ENCODE measurements at regions not wholly inside any gene's neighbourhood (a gene's known extent, or its start where the extent isn't known, plus 50 kb on each side); places are given as distances from the start of the nearest gene placed in this dataset.
A peak's percentile ranks its signal among the peaks of the same experiment; 100 is the strongest.

DNA sequence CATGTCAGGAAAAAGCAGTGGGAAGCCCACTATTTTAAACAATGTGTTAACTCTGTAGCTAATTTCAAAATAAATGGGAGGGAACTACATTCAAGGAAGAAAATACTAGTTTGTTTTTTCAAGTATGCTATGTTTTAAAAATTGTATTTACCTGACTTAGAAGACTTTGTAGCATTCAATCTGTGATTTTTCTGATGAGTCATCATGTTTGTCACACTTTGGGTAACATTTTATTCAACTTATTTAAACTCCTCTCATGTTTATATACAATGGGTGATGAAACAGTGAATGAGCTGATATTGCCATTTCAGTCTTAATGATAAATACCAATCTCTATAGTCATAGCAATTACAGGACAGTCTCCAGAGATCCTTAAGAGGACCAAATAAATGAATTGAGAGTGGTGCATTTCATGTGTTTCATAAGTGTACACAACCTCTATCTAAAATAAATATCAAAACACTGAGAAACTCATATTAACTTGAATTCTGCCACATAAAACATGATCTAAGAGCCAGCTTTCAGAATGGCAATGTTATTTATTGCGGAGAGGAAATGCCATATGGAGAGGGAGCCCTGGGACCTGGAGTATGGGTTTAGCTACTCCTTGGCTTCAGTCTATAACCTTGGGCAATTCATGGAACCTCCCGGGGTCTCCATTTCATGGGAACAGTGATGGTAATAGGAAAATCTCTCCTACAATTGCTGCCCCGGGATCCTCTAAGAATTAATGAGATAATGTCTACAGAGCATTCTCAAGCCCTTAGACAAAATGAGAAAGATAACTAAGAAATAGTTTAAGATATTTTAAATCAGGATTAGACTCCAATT is 913.9 kb downstream of the TLE4 start:
- peak; percentile 25 for DNase-seq (ENCODE audit: low read depth)

DNA sequence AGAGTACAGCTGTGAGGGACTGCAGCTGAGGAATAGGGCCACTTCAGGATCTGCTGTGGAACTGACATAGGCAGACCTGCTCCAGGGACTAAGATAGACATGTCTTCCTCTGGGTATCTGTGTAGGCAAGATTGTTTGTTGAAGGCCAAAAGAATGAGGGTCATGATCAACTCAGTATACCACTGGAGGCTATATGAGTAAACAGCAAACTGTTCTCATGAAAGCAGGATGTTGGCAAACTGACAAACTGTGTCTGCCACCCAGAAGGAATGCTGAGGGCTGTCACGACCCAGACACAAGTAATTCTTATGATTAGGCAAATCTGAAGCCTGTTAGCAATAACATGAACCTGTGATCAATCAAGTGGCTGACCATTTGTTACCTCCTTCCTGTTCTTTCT is 910.5 kb downstream of the TLE4 start:
- peak; percentile 2 for DNase-seq (ENCODE audit: low read depth)

DNA sequence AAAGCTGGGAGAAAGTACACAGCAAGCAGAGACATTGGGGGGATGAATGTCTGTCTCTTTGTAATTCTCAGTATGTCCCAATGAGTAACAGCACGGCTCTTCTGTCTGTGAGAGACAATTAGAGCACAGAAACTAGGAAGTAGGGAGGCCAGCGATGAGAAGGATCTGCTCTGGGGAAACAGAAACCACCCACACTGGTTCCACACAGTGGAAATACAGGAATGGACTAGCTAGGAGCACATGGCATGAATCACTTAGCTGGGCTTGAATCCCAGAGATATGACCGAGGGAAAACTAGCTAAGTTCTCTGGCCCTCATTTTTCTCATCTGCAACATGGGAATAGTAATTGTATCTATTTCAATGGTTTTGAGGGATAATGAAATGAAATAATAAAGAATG is 895.9 kb downstream of the TLE4 start:
- DNase-seq (ENCODE audit: low read depth): no peak

DNA sequence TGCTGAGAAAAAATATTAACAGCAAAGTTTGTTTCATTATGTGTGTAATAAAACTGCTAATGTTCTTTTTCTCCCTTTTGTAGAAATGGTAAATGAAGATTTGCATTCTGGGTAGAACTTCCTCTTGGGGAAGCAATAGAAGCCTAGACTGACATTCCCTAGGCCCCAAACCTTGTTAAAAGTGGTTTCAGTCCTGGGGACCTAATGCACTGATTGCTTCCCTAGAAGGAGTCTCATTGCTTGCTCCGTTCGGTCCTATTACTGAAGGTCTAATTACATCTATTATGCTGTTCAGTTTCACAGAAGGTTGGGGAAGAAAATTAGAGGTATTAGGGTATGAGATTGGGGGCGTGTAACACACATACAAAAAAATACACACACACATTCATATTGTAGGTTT is 893.8 kb downstream of the TLE4 start:
- DNase-seq (ENCODE audit: low read depth): no peak

DNA sequence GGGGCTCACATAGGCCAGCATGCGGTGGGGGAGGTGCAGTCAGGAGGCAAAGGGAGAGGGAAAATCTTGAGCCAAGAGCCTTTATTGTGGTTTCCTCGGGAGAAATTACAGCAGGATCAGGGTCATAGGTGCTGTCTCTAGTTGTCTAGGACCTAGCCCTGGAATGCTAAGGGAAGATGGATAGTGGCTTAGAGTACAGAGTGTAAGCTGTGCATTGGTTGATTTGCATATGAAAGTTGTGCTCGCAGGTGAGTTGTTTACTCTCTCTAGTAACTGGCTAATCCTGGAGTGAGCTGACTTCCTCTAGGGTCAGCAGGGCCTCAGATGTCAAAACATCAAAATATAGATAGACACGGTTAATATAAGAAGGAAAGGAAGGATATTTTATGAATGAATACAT is 877.7 kb downstream of the TLE4 start:
- no peak for DNase-seq (ENCODE audit: low read depth)

DNA sequence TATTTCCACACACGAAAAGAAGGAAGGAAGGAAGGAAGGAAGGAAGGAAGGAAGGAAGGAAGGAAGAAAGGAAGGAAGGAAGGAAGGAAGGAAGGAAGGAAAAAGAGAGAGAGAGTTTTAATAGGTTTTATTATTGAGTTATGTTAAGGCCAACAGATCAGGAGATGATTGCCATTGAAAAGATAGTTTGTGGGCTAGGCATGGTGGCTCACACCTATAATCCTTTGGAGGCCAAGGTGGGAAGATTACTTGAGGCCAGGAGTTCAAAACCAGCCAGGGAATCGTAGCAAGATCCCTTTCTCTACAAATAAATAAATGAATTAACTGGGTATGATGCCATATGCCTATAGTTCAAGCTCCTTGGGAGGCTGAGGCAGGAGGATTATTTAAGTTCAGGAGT is 877.2 kb downstream of the TLE4 start:
- DNase-seq (ENCODE audit: low read depth): no peak

DNA sequence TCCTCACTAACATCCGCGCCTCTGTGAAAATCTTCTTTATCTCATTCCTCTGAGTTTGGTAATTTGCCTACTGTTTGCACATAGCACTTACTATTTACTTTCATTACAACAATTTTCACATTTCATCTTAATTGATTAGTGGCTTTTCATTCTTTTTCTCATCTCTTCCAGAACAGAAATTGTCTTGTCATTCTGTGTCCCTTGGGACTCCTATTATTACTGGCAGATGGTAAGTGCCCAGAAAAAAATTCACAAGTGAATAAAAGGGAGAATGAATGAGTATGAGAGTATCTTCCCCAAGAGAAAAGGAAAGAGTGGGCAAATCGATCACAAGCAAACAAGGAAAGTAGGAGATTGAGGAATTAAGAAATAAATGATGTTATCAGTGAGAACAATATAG is 876.1 kb downstream of the TLE4 start:
- DNase-seq (ENCODE audit: low read depth): no peak

DNA sequence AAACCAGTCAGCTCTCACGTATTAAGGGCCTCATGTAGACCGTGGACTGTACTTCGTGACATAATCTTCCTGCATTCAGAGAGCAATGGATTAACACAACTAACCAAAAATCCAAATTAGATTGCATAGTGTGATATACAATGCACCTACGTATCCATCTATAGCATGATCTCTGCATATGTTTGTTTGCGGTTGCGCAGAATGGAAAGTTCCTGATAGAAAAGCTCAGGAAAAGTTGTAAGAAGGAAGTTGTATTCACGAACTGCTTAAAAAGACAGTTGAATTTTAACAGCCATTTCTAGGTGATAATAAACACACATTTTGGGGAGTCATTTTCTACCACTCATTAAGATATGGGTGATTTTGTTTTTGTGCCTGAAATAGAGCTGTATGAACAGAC is 869.0 kb downstream of the TLE4 start:
- DNase-seq (ENCODE audit: low read depth): no peak

DNA sequence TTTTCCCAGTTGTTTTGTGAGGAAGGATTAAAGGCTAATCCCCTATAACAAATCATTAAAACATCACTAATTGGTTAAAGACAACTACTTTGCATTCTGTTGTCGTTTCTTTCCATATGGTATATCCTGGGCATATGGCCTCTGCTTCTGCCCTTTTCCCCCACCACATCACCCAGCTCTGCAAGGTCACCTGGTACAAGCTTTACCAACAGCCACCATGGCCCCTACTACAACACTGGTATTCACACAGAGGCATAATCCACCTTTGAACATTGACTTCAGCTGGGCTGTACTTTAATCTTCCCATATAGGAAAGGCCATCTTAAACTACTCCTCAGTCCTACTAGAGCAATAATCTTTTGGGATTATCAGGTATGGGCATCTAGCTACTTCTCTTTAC is 866.1 kb downstream of the TLE4 start:
- no peak for DNase-seq (ENCODE audit: low read depth)

DNA sequence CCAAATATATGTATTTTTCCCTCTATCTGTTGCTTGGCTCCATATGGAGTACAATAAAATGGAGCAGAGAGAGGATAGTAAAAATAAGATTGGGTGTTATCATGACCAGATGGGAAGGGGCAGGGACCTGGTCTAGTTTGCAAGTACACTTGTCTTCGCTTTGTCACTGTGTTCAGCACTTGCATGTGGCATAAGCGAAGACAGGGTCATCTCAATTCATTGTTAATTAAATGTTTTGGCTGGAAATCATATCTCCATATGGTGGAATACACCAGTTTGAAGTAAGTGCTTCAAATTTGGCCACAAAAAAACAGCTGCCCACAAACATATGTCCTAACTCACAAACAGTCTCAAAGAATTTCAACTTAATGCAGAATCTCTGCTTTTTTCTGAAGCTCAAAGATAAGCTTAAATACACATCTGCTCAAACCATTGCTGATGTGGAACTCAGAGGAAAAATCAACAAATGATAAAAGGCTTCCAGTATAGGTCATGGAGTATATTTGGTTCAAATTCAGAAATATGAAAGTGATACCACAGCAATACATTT is 865.4 kb downstream of the TLE4 start:
- no peak for DNase-seq (ENCODE audit: low read depth)

DNA sequence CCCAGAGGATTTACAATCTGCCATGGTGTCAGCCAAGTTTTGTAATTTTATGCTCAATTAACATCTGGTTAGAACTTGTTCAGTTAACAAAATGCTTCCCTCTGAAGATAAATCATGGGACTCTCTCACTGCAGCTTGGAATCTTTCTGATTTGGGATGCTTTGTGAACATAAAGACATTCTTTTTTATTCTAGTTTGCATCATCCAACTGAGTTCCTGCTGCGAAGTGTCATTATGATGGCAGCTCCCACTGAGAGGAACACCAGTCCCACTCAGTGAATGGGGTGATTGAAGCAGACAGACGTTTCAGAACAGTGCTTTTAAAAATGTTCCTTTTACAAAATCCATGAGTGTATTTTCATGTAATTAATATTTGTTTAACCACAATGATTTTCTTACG is 863.8 kb downstream of the TLE4 start:
- no peak for DNase-seq (ENCODE audit: low read depth)

DNA sequence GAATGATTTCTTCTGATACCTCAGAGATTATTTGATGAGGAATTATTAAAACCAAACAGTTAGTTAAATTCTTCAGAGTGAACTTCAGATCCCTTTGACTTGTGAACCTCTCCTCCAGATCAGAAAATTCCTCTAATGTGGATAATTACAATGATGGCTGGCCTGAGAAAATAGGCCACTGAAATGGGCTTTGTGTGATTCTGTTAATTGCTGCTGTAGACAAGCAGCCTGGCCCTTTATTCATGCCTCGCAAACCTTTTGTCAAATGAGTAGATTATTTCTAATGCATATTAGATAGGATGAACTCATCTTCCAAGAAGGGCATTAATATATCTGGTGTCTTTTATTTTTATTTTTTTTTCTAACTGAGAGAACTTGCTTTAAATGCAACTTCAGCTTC is 855.2 kb downstream of the TLE4 start:
- DNase-seq (ENCODE audit: low read depth): no peak

DNA sequence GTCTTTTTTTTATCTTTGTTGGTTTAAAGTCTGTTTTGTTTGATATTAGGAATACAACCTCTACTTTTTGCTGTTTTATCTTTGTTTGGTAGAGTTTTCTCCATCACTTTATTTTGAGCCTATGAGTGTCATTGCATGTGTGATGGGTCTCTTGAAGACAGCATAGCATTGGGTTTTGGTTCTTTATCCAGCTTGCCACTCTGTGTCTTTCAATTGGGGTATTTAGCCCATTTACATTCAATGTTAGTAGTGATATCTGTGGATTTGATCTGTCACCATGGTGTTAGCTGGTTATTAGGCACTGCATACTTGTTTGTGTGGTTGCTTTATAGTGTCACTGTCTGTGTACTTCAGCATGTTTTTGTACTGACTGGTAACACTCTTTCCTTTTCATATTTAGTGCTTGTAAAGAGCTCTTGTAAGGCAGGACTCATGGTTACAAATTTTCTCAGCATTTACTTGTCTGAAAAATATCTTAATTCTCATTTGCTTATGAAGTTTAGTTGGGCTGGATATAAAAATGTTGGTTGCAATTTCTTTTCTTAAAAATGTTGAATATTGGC is 845.5 kb downstream of the TLE4 start:
- DNase-seq (ENCODE audit: low read depth): no peak

DNA sequence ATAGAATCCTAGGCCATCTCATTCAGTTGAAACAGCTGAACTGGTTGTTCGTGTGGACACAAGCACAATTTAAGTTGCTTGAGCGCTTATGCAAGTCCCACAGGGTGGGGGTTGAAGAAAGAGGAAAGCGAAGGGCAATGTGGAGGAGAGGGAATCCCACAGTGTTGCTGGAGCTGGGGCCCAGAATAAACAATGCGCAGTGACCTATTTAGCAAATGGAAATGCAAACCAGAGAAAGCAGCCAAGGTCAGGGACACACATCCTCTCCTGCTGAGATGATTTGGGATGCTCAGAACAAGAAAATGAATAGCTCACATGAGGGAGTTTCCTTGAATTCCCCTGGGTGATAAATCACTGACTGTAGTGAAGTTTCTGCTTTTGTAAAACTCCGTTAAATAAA is 838.3 kb downstream of the TLE4 start:
- peak; percentile 78 for DNase-seq (ENCODE audit: low read depth)

DNA sequence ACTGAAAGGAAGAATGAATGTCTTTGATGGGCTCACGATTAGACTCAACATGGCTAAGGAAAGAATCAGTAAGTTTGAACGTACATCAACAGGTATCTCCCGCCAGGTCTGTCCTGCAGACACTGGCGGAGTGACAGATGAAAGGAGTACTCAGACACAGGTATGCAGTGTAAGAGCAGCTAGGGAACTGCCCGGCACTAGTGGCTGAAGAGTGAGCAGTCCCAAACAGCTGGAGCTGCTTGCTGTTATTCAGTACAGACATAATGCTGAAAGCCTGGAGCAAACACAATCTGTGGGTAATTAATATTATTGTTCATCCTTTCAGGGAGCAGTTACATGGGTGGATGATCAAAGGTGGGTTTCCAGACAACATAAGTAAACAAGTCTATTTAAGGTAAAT is 835.5 kb downstream of the TLE4 start:
- no peak for DNase-seq (ENCODE audit: low read depth)

DNA sequence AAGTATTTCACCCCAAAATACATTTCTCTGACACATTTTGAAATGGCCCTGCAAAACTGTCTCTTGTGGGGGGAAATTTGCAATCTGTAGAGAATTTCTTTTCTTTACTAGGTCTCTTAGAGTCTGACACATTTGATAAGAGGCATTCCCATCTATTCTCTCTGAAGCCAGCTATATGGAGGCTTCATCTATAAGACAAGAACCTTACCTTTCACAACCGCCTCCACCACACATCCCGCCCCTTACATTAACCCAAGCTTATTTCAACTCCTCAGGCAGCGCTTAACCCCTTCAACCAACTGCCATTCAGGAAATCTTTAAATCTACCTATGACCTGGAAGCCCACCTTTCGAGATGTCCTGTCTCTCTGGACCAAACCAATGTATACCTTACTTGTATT is 829.5 kb downstream of the TLE4 start:
- DNase-seq (ENCODE audit: low read depth): no peak

DNA sequence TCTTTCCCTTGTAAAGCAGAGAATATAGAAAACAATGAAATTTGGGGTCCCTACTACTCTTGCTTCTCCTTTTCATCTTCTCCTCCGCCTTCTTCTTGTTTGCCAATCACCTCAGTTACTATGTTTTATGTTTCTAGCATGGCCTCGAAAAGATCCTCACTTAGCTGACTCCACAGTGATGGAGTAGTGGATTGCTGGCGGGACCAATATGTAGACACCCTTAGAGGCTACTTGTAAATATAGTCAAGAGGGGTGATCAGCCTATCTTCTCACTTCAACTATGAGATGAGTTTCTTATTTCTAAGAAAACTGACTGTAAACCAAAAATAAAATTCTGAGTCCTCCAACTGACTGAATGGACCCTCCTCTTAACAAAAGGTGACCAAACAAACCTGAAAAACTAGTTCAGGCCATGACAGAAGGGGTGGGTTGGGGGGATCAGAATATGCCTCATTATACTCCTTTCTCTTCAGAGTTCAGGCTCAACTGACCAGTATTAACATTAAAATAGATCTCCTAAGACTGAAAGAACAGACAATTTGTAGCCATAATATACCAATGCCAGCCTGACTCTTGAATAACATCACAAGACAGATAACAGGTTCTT is 829.0 kb downstream of the TLE4 start:
- DNase-seq (ENCODE audit: low read depth): no peak

DNA sequence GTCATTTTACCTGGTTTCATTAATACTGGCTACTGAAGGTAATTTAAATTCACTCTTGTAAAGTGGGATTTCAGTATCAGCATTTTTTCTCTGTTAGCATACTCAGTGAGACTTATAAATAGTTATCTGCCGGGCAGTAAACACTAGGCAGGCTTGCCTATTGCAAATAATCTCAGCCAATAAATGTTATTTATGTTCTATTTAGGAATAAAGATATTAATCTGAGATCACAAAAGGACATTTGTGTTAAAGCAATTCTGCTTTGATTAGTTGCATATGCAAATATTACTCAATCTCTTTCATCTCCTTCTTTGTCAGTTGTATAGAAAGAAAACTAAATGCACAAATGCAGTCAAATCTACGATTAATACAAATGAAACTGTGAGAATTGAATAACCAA is 827.8 kb downstream of the TLE4 start:
- no peak for DNase-seq (ENCODE audit: low read depth)

DNA sequence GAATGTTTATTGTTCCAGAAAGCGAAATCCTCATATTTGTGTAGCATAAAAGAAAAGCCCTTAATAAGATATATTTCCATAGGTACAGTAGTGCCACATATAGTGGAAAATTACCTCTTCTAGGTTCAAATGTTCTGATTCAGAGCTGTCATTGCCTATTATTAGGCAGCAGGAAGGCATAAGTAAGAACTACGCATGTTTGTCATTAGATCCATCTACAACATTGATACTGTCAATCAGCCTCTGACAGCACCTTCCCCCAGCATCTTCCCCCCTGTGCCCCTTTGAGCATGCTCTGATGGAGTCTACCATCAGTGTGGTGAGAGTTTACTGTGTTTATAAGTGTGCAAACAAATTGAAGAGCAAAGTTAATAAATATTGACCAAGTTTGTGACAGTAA is 816.1 kb downstream of the TLE4 start:
- DNase-seq (ENCODE audit: low read depth): no peak

DNA sequence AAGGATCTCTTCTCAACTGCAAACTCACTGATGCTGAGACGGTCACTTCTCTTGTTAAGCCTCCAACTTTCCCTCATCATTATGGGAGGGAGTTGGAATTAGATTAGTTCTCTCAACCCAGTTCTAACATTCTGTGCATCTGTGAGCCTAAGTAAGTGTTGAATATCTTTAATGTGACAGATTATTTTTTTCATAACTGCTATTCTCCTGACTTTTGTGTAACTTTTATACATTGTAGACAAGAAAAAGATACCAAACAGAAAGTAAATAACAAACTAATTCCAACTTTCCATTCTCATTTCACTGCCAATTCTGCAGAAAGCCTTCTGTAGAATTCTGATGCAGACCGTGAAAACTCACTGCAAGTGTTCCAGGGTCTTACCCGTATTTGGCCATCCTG is 813.5 kb downstream of the TLE4 start:
- no peak for DNase-seq (ENCODE audit: low read depth)

DNA sequence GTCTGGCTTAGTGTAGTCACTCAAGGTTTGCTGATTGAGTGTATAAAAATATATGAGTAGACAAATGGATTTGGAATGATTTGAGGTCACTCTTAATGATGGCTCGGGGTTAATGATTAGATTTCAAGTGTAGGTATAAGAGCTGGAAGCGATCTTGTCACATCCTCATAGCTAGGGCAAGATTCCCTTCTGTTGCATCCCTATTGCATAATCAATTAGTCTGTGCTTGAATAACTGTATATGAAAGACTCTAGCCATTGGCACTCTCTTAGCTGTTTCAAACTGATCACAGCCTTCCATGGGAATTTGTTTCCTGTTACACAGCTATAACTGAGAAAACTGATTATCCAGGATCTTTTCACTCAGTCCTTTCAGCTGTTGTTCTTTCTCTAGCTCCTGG is 811.6 kb downstream of the TLE4 start:
- peak; percentile 3 for DNase-seq (ENCODE audit: low read depth)

DNA sequence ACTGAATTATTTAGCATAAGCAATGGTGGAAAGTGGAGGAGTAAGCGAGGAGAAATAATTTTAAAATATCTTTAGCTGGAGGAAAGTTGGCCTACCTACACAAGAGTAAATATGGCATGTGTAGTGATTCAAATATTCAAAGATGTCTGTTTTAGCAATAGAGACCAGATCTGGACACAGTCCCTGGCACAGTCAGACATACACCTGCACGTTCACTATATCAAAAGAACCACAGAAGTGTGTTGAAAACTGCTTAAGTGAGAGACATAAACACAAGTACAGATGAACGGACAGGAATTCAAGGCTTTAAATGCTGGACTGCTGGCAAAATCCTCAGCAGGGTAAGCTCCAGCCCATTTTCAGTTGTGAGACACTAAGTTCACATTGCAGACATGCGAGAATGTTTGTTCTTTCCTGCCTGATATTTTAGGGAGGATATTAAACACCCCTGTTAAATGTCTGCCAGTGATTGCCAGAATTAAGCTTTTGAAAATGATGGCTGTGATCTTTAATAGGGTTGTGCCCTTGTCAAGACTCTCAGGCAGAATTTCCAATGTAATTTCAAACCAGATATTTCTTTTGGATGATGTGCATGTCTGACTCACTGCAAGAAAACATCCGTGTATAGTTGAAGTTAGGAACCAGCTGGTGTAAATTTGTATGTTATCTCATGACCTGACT is 810.6 kb downstream of the TLE4 start:
- DNase-seq (ENCODE audit: low read depth): no peak

DNA sequence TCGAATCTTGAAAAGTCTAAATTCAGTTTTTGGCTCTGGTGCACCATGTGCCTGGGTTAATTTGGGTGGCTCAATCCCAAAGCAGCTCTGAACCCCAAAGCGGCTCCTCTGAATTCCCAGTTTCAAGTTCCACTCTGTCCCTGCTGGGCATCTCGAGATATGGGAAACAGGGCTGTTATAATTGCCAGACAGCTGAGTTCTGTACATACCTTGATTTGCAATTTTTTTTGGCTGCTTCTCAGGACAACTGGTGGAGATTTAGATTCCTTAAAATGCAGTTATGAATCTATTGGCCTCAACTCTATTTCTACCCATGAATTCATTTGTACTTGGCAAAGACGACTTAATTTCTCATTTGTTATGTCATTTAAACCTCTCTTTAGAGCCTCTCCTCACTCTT is 808.5 kb downstream of the TLE4 start:
- DNase-seq (ENCODE audit: low read depth): no peak

Data from renal cortical epithelial cell (primary cell).